IMR-90 (cell line): ENCODE measurements at regions not wholly inside any gene's neighbourhood (a gene's known extent, or its start where the extent isn't known, plus 50 kb on each side); places are given as distances from the start of the nearest gene placed in this dataset.

Source experiments
- ATAC-seq: fragments of 200-7000 bp; cut with Tn5 transposase; 2 replicates; pipeline ENCODE4 v1.9.1; 2020; ENCODE audit warnings: low read depth, mild to moderate bottlenecking, moderate library complexity
- BruUV-seq: library from RNA; stranded (reverse); fragments of 400-500 nt; replicated peaks from 2 replicates; lab custom pipeline; 2021; lab: Mats Ljungman, UMichigan
- CTCF ChIA-PET: fragments of 300-600 bp; formaldehyde crosslinking; extraction: SDS; loops from one replicate; lab custom pipeline; 2021; ENCODE audit warnings: antibody characterized with exemption; lab: Yijun Ruan, JAX
- POLR2A ChIA-PET: fragments of 300-600 bp; sonication (Branson Sonifier 250); formaldehyde crosslinking; loops from one replicate; lab custom pipeline; 2022; ENCODE audit warnings: antibody characterized with exemption; ENCODE audit not compliant: unreplicated experiment; lab: Charles Lee
- DNase-seq: peaks from one replicate; pipeline ENCODE4 v3.0.0; 2013
- H2AFZ ChIP-seq: replicated peaks from 2 replicates; pipeline ENCODE3; 2013; ENCODE audit warnings: low read length, mild to moderate bottlenecking; ENCODE audit not compliant: poor library complexity
- H2AK5ac ChIP-seq: 2 replicates; pipeline ENCODE4 v1.6.1; 2013; ENCODE audit warnings: low read depth, low read length, inconsistent platforms
- H2AK9ac ChIP-seq: replicated peaks from 2 replicates; pipeline ENCODE3; 2013; ENCODE audit warnings: mild to moderate bottlenecking, low read depth, low read length, moderate library complexity; ENCODE audit not compliant: poor library complexity
- H2BK120ac ChIP-seq: 2 replicates; pipeline ENCODE4 v1.6.1; 2013; ENCODE audit warnings: low read depth, low read length, inconsistent platforms
- H2BK15ac ChIP-seq: 3 replicates; pipeline ENCODE4 v1.6.1; 2013; ENCODE audit warnings: low read depth, low read length, inconsistent platforms
- H2BK20ac ChIP-seq: 2 replicates; pipeline ENCODE4 v1.6.1; 2013; ENCODE audit warnings: low read depth, mild to moderate bottlenecking, inconsistent platforms, low read length, moderate library complexity
- H2BK5ac ChIP-seq: 2 replicates; pipeline ENCODE4 v1.6.1; 2013; ENCODE audit warnings: mild to moderate bottlenecking, low read depth, low read length, inconsistent platforms; ENCODE audit not compliant: poor library complexity, severe bottlenecking
- H3K14ac ChIP-seq: replicated peaks from 2 replicates; pipeline ENCODE4 v1.6.1; 2013; ENCODE audit warnings: low read depth, low read length, inconsistent platforms
- H3K18ac ChIP-seq: 2 replicates; pipeline ENCODE4 v1.6.1; 2013; ENCODE audit warnings: low read depth, low read length, control low read depth
- H3K23ac ChIP-seq: 2 replicates; pipeline ENCODE4 v1.6.1; 2013; ENCODE audit warnings: low read depth, low read length, inconsistent platforms
- H3K27ac ChIP-seq: 2 replicates; pipeline ENCODE4 v1.5.1; 2013; ENCODE audit warnings: mild to moderate bottlenecking, control low read depth, low read length; ENCODE audit not compliant: insufficient read depth
- H3K27me3 ChIP-seq: 2 replicates; pipeline ENCODE4 v1.6.1; 2013; ENCODE audit warnings: low read length; ENCODE audit not compliant: control insufficient read depth, insufficient read depth
- H3K36me3 ChIP-seq: 2 replicates; pipeline ENCODE4 v1.6.1; 2013; ENCODE audit warnings: low read length, mixed read lengths; ENCODE audit not compliant: control insufficient read depth, insufficient read depth
- H3K4ac ChIP-seq: 2 replicates; pipeline ENCODE4 v1.6.1; 2013; ENCODE audit warnings: low read depth, low read length, inconsistent platforms
- H3K4me1 ChIP-seq: 2 replicates; pipeline ENCODE4 v1.6.1; 2013; ENCODE audit warnings: low read length, mixed read lengths; ENCODE audit not compliant: control insufficient read depth, insufficient read depth
- H3K4me2 ChIP-seq: 2 replicates; pipeline ENCODE4 v1.6.1; 2013; ENCODE audit warnings: low read depth, mild to moderate bottlenecking, control low read depth, low read length, moderate library complexity
- H3K4me3 ChIP-seq: 2 replicates; pipeline ENCODE4 v1.5.1; 2013; ENCODE audit warnings: low read depth, mild to moderate bottlenecking, control low read depth, low read length, moderate library complexity; ENCODE audit not compliant: insufficient read depth
- H3K56ac ChIP-seq: 2 replicates; pipeline ENCODE4 v1.6.1; 2013; ENCODE audit warnings: low read length, inconsistent platforms; ENCODE audit not compliant: insufficient read depth; ENCODE audit errors: extremely low read depth
- H3K79me1 ChIP-seq, 2 experiments: 2 replicates each; pipeline ENCODE4 v1.6.1; 2013; ENCODE audit warnings: low read length in 2 of 2, inconsistent platforms in 1 of 2, low read depth in 1 of 2
- H3K9ac ChIP-seq: 2 replicates; pipeline ENCODE4 v1.6.1; 2013; ENCODE audit warnings: low read depth, low read length, control low read depth
- H3K9me1 ChIP-seq: 2 replicates; pipeline ENCODE4 v1.6.1; 2013; ENCODE audit warnings: low read length, inconsistent platforms; ENCODE audit not compliant: insufficient read depth
- H3K9me3 ChIP-seq: 2 replicates; pipeline ENCODE4 v1.6.1; 2013; ENCODE audit warnings: low read length; ENCODE audit not compliant: control insufficient read depth, insufficient read depth
- H4K20me1 ChIP-seq: 2 replicates; pipeline ENCODE4 v1.6.1; 2013; ENCODE audit warnings: low read length, inconsistent platforms; ENCODE audit not compliant: insufficient read depth
- H4K5ac ChIP-seq: 2 replicates; pipeline ENCODE4 v1.6.1; 2013; ENCODE audit warnings: mild to moderate bottlenecking, low read depth, low read length, control low read depth
- H4K8ac ChIP-seq, 2 experiments: 2 replicates each; pipeline ENCODE4 v1.6.1; 2013; ENCODE audit warnings: low read depth in 2 of 2, low read length in 2 of 2, control low read depth in 1 of 2, inconsistent platforms in 1 of 2
- H4K91ac ChIP-seq: 2 replicates; pipeline ENCODE4 v1.6.1; 2013; ENCODE audit warnings: low read depth, low read length, inconsistent platforms; ENCODE audit not compliant: insufficient read depth
- BHLHE40 ChIP-seq: fragments of 150-350 bp; IDR thresholded peaks from 2 replicates; pipeline ENCODE4 v1.6.1; 2016; ENCODE audit warnings: mild to moderate bottlenecking, low read depth, low read length
- CEBPB ChIP-seq: IDR thresholded peaks from 2 replicates; pipeline ENCODE4 v1.6.1; 2012; ENCODE audit warnings: low read depth, low read length, improper control_type of control experiment
- CHD1 ChIP-seq: IDR thresholded peaks from 2 replicates; pipeline ENCODE4 v1.6.1; 2012; ENCODE audit warnings: low read depth, low read length, improper control_type of control experiment
- CTCF ChIP-seq: conservative IDR thresholded peaks from 2 replicates; pipeline ENCODE4 v1.5.1; 2012; ENCODE audit warnings: mild to moderate bottlenecking, low read depth, low read length, improper control_type of control experiment
- ELK1 ChIP-seq: fragments of 150-350 bp; IDR thresholded peaks from 2 replicates; pipeline ENCODE4 v1.6.1; 2016; ENCODE audit warnings: low read depth, mild to moderate bottlenecking, low read length, moderate library complexity, borderline replicate concordance
- FOS ChIP-seq: fragments of 150-350 bp; IDR thresholded peaks from 2 replicates; pipeline ENCODE4 v1.6.1; 2016; ENCODE audit warnings: low read depth, low read length
- MAFK ChIP-seq: IDR thresholded peaks from 2 replicates; pipeline ENCODE4 v1.6.1; 2012; ENCODE audit warnings: low read depth, low read length, improper control_type of control experiment
- MAZ ChIP-seq: IDR thresholded peaks from 2 replicates; pipeline ENCODE4 v1.6.1; 2012; ENCODE audit warnings: low read depth, mild to moderate bottlenecking, low read length, improper control_type of control experiment, moderate library complexity, borderline replicate concordance
- MXI1 ChIP-seq: IDR thresholded peaks from 2 replicates; pipeline ENCODE4 v1.6.1; 2012; ENCODE audit warnings: low read depth, mild to moderate bottlenecking, low read length, moderate library complexity, borderline replicate concordance
- NFE2L2 ChIP-seq: fragments of 150-350 bp; IDR thresholded peaks from 2 replicates; pipeline ENCODE4 v1.6.1; 2016; ENCODE audit warnings: low read depth, mild to moderate bottlenecking, low read length
- POLR2A ChIP-seq: IDR thresholded peaks from 2 replicates; pipeline ENCODE4 v1.6.1; 2012; ENCODE audit warnings: mild to moderate bottlenecking, low read depth, low read length
- RAD21 ChIP-seq: IDR thresholded peaks from 2 replicates; pipeline ENCODE4 v1.6.1; 2012; ENCODE audit warnings: low read length, improper control_type of control experiment
- RCOR1 ChIP-seq: IDR thresholded peaks from 2 replicates; pipeline ENCODE4 v1.6.1; 2012; ENCODE audit warnings: mild to moderate bottlenecking, low read length, improper control_type of control experiment; ENCODE audit not compliant: insufficient replicate concordance
- RFX5 ChIP-seq: IDR thresholded peaks from 2 replicates; pipeline ENCODE4 v1.8.0; 2012; ENCODE audit warnings: low read depth, mild to moderate bottlenecking, low read length, moderate library complexity
- SMC3 ChIP-seq: fragments of 150-350 bp; IDR thresholded peaks from 2 replicates; pipeline ENCODE4 v1.6.1; 2016; ENCODE audit warnings: low read depth, mild to moderate bottlenecking, antibody characterized with exemption, low read length, moderate library complexity
- USF2 ChIP-seq: fragments of 150-350 bp; IDR thresholded peaks from 2 replicates; pipeline ENCODE4 v1.6.1; 2017; ENCODE audit warnings: mild to moderate bottlenecking, antibody characterized with exemption, low read length, low read depth
- WGBS, 2 experiments: methylation state at CpG; one replicate each; pipeline versions ENCODE4 v1.1.5 to v1.1.7; 2013; ENCODE audit warnings: missing lambda C conversion rate in 2 of 2; ENCODE audit not compliant: insufficient read length in 1 of 2; ENCODE audit errors: extremely low coverage in 2 of 2; 5-methylcytosine and 5-hydroxymethylcytosine counted together
- dilution Hi-C: fragments of 300-500 bp; cut with HindIII; formaldehyde crosslinking; loops from one replicate; pipeline ENCODE4 v1.14.3; 2018; ENCODE audit warnings: low sequenced_read_pairs; ENCODE audit not compliant: unreplicated experiment
- in situ Hi-C: fragments of 300-500 bp; cut with MboI; formaldehyde crosslinking; loops from 3 replicates; pipeline ENCODE4 v1.14.3; 2019; ENCODE audit warnings: low sequenced_read_pairs, inconsistent platforms, mixed read lengths
- intact Hi-C: fragments of 100-400 bp; cut with micrococcal nuclease; formaldehyde crosslinking; loops from 2 replicates; pipeline ENCODE4 v1.10.0; 2022

- WGBS, 2 experiments = no CpG with 5 or more reads among the region's 7 CpGs
- dilution Hi-C loops = no loop called here
These were observed 94.2 kb upstream of the MAP4K3 start for GRCh38 chr2:39531220-39531777.

More at GRCh38 chr2:39531220-39531777, 94.2 kb upstream of the MAP4K3 start:
- peak overlapping the region; percentile 3; the same call in 1 of the 2 replicates for H4K5ac ChIP-seq
- H3K4me3 ChIP-seq = no peak overlapping the region
- peak overlapping the region; percentile 49 to 51; a peak in 2 of 4 replicates for H4K8ac ChIP-seq
- BruUV-seq = no TSS peak
- peak overlapping the region; percentile 56 for H3K4ac ChIP-seq
- H3K36me3 ChIP-seq = no peaks in the 10 kb centered on the region
- H3K4me1 ChIP-seq = peaks cover 15% of the 10 kb centered on the region
- ATAC-seq = no peak
- TF ChIP-seq USF2 = no peak
- TF ChIP-seq CTCF = no peak
- TF ChIP-seq POLR2A = no peak
- TF ChIP-seq FOS = no peak
- TF ChIP-seq BHLHE40 = no peak
- TF ChIP-seq MXI1 = no peak
- TF ChIP-seq RAD21 = no peak
- no peak for TF ChIP-seq ELK1
- no peak for TF ChIP-seq SMC3
- no peak for TF ChIP-seq CEBPB
- no peak for TF ChIP-seq RCOR1
- TF ChIP-seq RFX5 = no peak
- TF ChIP-seq NFE2L2 = no peak
- TF ChIP-seq MAZ = no peak
- no peak for TF ChIP-seq MAFK
- no peak for TF ChIP-seq CHD1
- no peak overlapping the region for H2AK9ac ChIP-seq
- H3K4me2 ChIP-seq = no peak overlapping the region
- H3K18ac ChIP-seq = peak overlapping the region; percentile 11
- H4K91ac ChIP-seq = peak overlapping the region; percentile 26
- 0 out of 4 replicates have a peak, but pooled peaks cover 0 to 3% of the 10 kb centered on the region in 2 experiments for H3K79me1 ChIP-seq
- CTCF ChIA-PET = interaction anchor here (0.9 to 1.6 kb wide), 2 partner anchors 16 to 19 kb away, joined by 3 to 5 read pairs; no protein-coding TSS in a partner anchor
- H3K9ac ChIP-seq = no peak overlapping the region
- H3K27me3 ChIP-seq = no peaks in the 10 kb centered on the region
- H3K14ac ChIP-seq = peak overlapping the region; percentile 91
- DNase-seq = no peak
- peak overlapping the region; percentile 16 for H2BK20ac ChIP-seq
- H2BK15ac ChIP-seq = peak overlapping the region; percentile 99; the same call in 2 of the 3 replicates
- peaks cover 16% of the 10 kb centered on the region; the same call in 1 of the 2 replicates for H3K9me1 ChIP-seq
- intact Hi-C loops = no loop called here
- H3K23ac ChIP-seq = peak overlapping the region; percentile 74
- H3K9me3 ChIP-seq = no peaks in the 10 kb centered on the region
- in situ Hi-C loops = no loop called here
- POLR2A ChIA-PET = no interaction called here
- peak overlapping the region; percentile 80 for H2BK120ac ChIP-seq
- no peaks in the 10 kb centered on the region for H4K20me1 ChIP-seq
- H3K56ac ChIP-seq = no peak overlapping the region; the same call in 1 of the 2 replicates
- peak overlapping the region; percentile 86 for H2AK5ac ChIP-seq
- H2AFZ ChIP-seq = peak overlapping the region; percentile 37
- H2BK5ac ChIP-seq = peak overlapping the region; percentile 33
- H3K27ac ChIP-seq = peak overlapping the region; percentile 50; the same call in 1 of the 2 replicates
